ENCODE measurements at regions not wholly inside any gene's neighbourhood (a gene's known extent, or its start where the extent isn't known, plus 50 kb on each side); places are given as distances from the start of the nearest gene placed in this dataset.

DNA sequence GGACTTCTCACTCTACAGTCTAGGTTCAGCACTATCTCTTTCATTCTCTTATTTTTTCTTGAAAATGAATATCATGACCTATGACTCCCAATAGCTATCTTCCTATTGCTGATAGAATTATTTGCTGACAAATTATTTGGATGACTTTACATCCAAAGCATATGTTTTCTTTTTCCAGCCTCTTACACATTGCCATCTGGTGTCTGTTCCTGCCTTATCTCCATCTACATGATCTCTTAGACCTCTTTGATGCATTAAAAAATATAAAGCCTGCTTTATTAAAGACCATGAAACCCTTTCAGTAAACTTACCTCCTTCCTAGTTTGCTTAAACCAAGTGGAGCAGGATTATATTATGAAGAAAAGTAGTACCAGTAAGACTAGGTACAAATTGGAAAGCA, 700.9 kb upstream of the CXADR start:
- Histone ChIP-seq H3K27ac (ENCODE audit: low read depth in 2 of 2, low read length in 2 of 2) (no peak overlapping the region), H3K9me3 (ENCODE audit: control insufficient read depth in 2 of 3, insufficient read depth in 1 of 3, low read length in 3 of 3) (no peaks in the 10 kb centered on the region), H3K27me3 (ENCODE audit: control insufficient read depth, insufficient read depth, low read length) (no peaks in the 10 kb centered on the region), H3K4me1 (ENCODE audit: control insufficient read depth in 2 of 3, insufficient read depth in 2 of 3, low read depth in 1 of 3, low read length in 3 of 3) (no peaks in the 10 kb centered on the region), H3K9ac (ENCODE audit: low read length in 3 of 3) (no peak overlapping the region), H3K4me3 (ENCODE audit: low read length in 3 of 3) (no peak overlapping the region), H3K36me3 (ENCODE audit: control insufficient read depth in 2 of 3, insufficient read depth in 3 of 3, low read length in 3 of 3) (no peaks in the 10 kb centered on the region)
- DNase-seq (no peak), FAIRE-seq (no peak)
- intact Hi-C loops (cut with DNase I) = no loop called here
- TF ChIP-seq, protein P1, sequence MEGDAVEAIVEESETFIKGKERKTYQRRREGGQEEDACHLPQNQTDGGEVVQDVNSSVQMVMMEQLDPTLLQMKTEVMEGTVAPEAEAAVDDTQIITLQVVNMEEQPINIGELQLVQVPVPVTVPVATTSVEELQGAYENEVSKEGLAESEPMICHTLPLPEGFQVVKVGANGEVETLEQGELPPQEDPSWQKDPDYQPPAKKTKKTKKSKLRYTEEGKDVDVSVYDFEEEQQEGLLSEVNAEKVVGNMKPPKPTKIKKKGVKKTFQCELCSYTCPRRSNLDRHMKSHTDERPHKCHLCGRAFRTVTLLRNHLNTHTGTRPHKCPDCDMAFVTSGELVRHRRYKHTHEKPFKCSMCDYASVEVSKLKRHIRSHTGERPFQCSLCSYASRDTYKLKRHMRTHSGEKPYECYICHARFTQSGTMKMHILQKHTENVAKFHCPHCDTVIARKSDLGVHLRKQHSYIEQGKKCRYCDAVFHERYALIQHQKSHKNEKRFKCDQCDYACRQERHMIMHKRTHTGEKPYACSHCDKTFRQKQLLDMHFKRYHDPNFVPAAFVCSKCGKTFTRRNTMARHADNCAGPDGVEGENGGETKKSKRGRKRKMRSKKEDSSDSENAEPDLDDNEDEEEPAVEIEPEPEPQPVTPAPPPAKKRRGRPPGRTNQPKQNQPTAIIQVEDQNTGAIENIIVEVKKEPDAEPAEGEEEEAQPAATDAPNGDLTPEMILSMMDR (IDR thresholded peaks at IDR 0.05; ENCODE audit: borderline replicate concordance, extremely low read depth, insufficient read depth) = no peak

DNA sequence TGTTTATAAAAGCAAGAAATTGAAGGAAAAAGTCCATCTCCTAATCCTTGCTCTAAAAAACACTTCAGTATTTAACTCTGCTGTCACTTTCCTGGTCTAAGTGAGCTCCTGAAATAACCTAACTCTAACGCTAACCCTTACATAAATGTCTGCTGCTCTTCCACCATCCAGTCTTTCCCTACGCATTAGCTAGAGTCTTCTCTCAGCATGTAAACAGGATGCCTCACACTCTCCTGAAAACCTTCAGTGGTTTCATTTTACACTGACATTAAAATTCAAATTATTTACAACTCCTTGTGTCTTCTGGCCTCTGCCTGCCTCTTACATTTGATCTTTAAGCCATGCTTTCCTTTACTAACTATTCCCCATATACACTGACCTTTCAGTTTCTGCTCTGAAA, 697.6 kb upstream of the CXADR start:
- H3K27ac ChIP-seq (ENCODE audit: low read depth in 2 of 2, low read length in 2 of 2) = no peak overlapping the region
- FAIRE-seq (no peak), DNase-seq (peak in 2 of 5 donors; percentile 18 to 20)
- H3K9me3 ChIP-seq (ENCODE audit: control insufficient read depth in 2 of 3, insufficient read depth in 1 of 3, low read length in 3 of 3) = no peaks in the 10 kb centered on the region
- intact Hi-C loops (cut with DNase I) = no loop called here
- H3K4me1 ChIP-seq (ENCODE audit: control insufficient read depth in 2 of 3, insufficient read depth in 2 of 3, low read depth in 1 of 3, low read length in 3 of 3) = no peaks in the 10 kb centered on the region
- H3K4me3 ChIP-seq (ENCODE audit: low read length in 3 of 3) = no peak overlapping the region
- H3K9ac ChIP-seq (ENCODE audit: low read length in 3 of 3) = no peak overlapping the region
- no peaks in the 10 kb centered on the region for H3K36me3 ChIP-seq (ENCODE audit: control insufficient read depth in 2 of 3, insufficient read depth in 3 of 3, low read length in 3 of 3)
- TF ChIP-seq, protein P1 (IDR thresholded peaks at IDR 0.05; ENCODE audit: borderline replicate concordance, extremely low read depth, insufficient read depth) = no peak
- H3K27me3 ChIP-seq (ENCODE audit: control insufficient read depth, insufficient read depth, low read length) = no peaks in the 10 kb centered on the region

DNA sequence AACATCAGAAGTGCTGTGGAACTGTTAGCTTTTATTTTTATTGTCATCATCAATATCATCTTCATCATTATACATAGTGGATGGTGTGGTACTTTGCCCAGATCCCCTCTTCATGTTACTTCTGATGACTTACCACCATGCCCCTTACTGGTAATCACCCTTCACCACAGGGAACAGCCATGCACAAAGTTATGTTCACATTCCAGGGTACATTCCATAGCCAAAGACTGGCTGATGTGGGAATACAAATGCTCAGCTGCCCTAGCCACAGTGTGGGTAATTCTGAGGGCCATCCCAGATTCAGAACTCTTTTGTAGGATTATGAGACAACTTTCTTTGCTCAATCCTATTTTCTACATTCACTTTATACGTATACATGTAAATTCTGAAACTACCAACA, 691.3 kb upstream of the CXADR start:
- Histone ChIP-seq H3K27me3 (ENCODE audit: control insufficient read depth, insufficient read depth, low read length) (no peaks in the 10 kb centered on the region), H3K27ac (ENCODE audit: low read depth in 2 of 2, low read length in 2 of 2) (no peak overlapping the region), H3K9ac (ENCODE audit: low read length in 3 of 3) (no peak overlapping the region), H3K4me3 (ENCODE audit: low read length in 3 of 3) (no peak overlapping the region), H3K9me3 (ENCODE audit: control insufficient read depth in 2 of 3, insufficient read depth in 1 of 3, low read length in 3 of 3) (no peaks in the 10 kb centered on the region), H3K4me1 (ENCODE audit: control insufficient read depth in 2 of 3, insufficient read depth in 2 of 3, low read depth in 1 of 3, low read length in 3 of 3) (no peaks in the 10 kb centered on the region), H3K36me3 (ENCODE audit: control insufficient read depth in 2 of 3, insufficient read depth in 3 of 3, low read length in 3 of 3) (no peaks in the 10 kb centered on the region)
- intact Hi-C loops (cut with DNase I) = no loop called here
- FAIRE-seq (no peak), DNase-seq (no peak)
- TF ChIP-seq, protein P1 (IDR thresholded peaks at IDR 0.05; ENCODE audit: borderline replicate concordance, extremely low read depth, insufficient read depth) = no peak

DNA sequence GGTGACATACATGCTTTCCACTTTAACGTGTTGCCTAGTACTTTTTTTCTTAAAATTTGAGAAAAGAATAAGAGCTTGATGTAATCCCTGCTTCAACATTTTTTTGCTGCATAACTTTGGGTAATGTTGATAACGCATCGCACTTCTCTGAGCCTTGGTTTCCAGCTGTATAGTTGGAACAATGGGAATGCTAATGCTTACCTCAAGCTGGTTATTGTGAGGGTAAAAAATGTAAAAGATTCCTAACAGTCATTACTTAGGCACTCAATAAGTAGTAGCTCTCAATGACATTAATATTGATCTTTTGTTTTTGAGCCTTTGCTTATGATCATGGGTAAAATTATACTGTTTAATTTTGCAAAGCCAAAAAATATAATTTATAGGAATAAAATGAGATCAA, 683.3 kb upstream of the CXADR start:
- TF ChIP-seq, protein P1 (IDR thresholded peaks at IDR 0.05; ENCODE audit: borderline replicate concordance, extremely low read depth, insufficient read depth) = no peak
- intact Hi-C loops (cut with DNase I) = no loop called here

More for the DNA sequence above, 683.3 kb upstream of the CXADR start:
- Histone ChIP-seq H3K4me3 (ENCODE audit: low read length in 3 of 3) (no peak overlapping the region), H3K9me3 (ENCODE audit: control insufficient read depth in 2 of 3, insufficient read depth in 1 of 3, low read length in 3 of 3) (no peaks in the 10 kb centered on the region), H3K9ac (ENCODE audit: low read length in 3 of 3) (no peak overlapping the region), H3K4me1 (ENCODE audit: control insufficient read depth in 2 of 3, insufficient read depth in 2 of 3, low read depth in 1 of 3, low read length in 3 of 3) (no peaks in the 10 kb centered on the region), H3K36me3 (ENCODE audit: control insufficient read depth in 2 of 3, insufficient read depth in 3 of 3, low read length in 3 of 3) (no peaks in the 10 kb centered on the region), H3K27me3 (ENCODE audit: control insufficient read depth, insufficient read depth, low read length) (no peaks in the 10 kb centered on the region), H3K27ac (ENCODE audit: low read depth in 2 of 2, low read length in 2 of 2) (no peak overlapping the region)
- FAIRE-seq (no peak), DNase-seq (no peak)
